ENCODE measurements at regions not wholly inside any gene's neighbourhood (a gene's known extent, or its start where the extent isn't known, plus 50 kb on each side); places are given as distances from the start of the nearest gene placed in this dataset.

DNA sequence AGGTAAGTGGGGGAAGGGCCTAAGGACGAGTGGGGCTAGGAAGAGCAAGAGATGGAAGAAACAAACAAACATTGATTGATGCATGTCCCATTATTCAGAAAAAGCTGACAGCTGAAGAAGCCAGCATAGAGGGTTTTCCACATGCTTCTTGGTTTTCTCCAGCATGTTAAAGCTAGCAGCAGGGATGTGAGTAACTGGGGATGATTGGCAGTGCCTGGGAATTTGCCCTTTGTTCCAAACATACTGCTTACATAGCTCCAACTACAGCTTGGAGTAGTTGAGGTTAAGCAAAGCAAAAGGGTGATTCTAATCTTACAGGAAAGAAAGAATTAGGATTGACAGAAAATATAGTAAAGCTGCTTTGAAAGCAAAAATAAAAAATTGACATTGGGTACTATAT is 68.0 kb upstream of the IFNG-AS1 start:
- DNase-seq (ENCODE audit: low spot score in 2 of 2): no peak
- intact Hi-C loops (cut with DNase I; ENCODE audit: low total_unique reads): no loop called here
- TF ChIP-seq CTCF (IDR thresholded peaks at IDR 0.05) (no peak), POLR2A (IDR thresholded peaks at IDR 0.05) (no peak)
- H3K4me3 ChIP-seq (ENCODE audit: low read depth, poor library complexity, severe bottlenecking): no peak overlapping the region
- 67 to 88% methylated on average over 1 of the region's 1 CpG for WGBS, 2 donors

DNA sequence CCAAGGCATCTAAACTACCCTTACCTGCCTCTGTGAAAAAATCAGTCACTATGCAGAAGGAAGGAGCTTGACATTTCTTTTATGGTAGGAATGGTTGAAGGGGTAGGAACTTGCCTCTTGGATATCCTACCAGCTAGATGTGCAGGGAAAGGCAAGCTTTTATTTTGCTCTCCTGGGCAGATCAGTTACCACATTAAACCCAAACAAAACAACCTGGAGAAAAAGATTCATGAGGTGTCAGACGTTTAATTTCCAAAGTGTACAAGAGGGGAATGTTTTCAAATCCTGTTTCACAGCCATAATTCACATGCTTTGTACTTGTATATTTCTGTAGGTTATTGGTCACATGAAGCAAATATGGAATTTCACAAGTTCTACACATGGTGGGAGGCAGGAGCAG is 67.0 kb upstream of the IFNG-AS1 start:
- WGBS, 2 donors: 63 to 75% methylated on average over 1 of the region's 1 CpG
- no peak overlapping the region for H3K4me3 ChIP-seq (ENCODE audit: low read depth, poor library complexity, severe bottlenecking)
- no peak for DNase-seq (ENCODE audit: low spot score in 2 of 2)
- TF ChIP-seq POLR2A (IDR thresholded peaks at IDR 0.05): no peak
- no peak for TF ChIP-seq CTCF (IDR thresholded peaks at IDR 0.05)
- intact Hi-C loops (cut with DNase I; ENCODE audit: low total_unique reads): no loop called here

- no peak for DNase-seq (ENCODE audit: low spot score in 2 of 2)
- intact Hi-C loops (cut with DNase I; ENCODE audit: low total_unique reads): no loop called here
- WGBS, 2 donors: 48 to 74% methylated on average over 2 of the region's 2 CpGs
- H3K4me3 ChIP-seq (ENCODE audit: low read depth, poor library complexity, severe bottlenecking): no peak overlapping the region
- TF ChIP-seq CTCF (IDR thresholded peaks at IDR 0.05) (no peak), POLR2A (IDR thresholded peaks at IDR 0.05) (no peak)
These were observed 64.2 kb upstream of the IFNG-AS1 start for GRCh38 chr12:67925077-67925476.

- no peak overlapping the region for H3K4me3 ChIP-seq (ENCODE audit: low read depth, poor library complexity, severe bottlenecking)
- no peak for DNase-seq (ENCODE audit: low spot score in 2 of 2)
- 54 to 65% methylated on average over 3 of the region's 3 CpGs for WGBS, 2 donors
- intact Hi-C loops (cut with DNase I; ENCODE audit: low total_unique reads): no loop called here
- no peak for TF ChIP-seq CTCF (IDR thresholded peaks at IDR 0.05)
These were observed 63.7 kb upstream of the IFNG-AS1 start for GRCh38 chr12:67925552-67925951.

DNA sequence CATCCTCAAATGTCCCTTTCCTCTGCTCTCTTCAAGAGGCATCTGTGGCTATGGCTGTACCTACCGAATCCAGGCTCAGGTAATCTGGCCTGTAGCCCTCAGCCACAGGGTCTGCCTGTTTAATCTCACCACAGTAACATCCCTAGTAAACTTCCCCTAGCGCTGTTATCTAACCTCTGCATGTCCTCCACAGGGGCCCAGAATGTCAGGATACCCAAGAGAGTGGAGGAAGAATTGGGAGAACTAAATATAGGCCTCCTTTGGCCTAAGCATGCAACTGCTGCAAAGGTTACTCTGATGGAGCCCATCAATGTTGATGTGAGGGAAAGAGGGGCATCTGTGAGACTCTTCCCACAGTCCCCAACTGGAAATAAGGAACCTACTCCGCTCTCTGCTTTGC is 63.2 kb upstream of the IFNG-AS1 start:
- no peak overlapping the region for H3K4me3 ChIP-seq (ENCODE audit: low read depth, poor library complexity, severe bottlenecking)
- TF ChIP-seq POLR2A (IDR thresholded peaks at IDR 0.05) (no peak), CTCF (IDR thresholded peaks at IDR 0.05) (no peak)
- 93 to 94% methylated on average over 3 of the region's 3 CpGs for WGBS, 2 donors
- no peak for DNase-seq (ENCODE audit: low spot score in 2 of 2)
- intact Hi-C loops (cut with DNase I; ENCODE audit: low total_unique reads): no loop called here

- DNase-seq (ENCODE audit: low spot score in 2 of 2): no peak
- H3K4me3 ChIP-seq (ENCODE audit: low read depth, poor library complexity, severe bottlenecking): no peak overlapping the region
- TF ChIP-seq POLR2A (IDR thresholded peaks at IDR 0.05) (no peak), CTCF (IDR thresholded peaks at IDR 0.05) (no peak)
- 61 to 64% methylated on average over 4 of the region's 4 CpGs for WGBS, 2 donors
- intact Hi-C loops (cut with DNase I; ENCODE audit: low total_unique reads): no loop called here
These were observed 61.9 kb upstream of the IFNG-AS1 start for GRCh38 chr12:67927324-67927723.
